WTC11 (cell line): ENCODE measurements at regions not wholly inside any gene's neighbourhood (a gene's known extent, or its start where the extent isn't known, plus 50 kb on each side); places are given as distances from the start of the nearest gene placed in this dataset.

ENCODE experiments used
- ATAC-seq: fragments of 200-7000 bp; cut with Tn5 transposase; 2 replicates; pipeline ENCODE4 v1.10.0; 2021; ENCODE audit warnings: mild to moderate bottlenecking, moderate library complexity
- CTCF ChIA-PET: fragments of 300-600 bp; sonication (Branson Sonifier 250); formaldehyde crosslinking; loops from one replicate; lab custom pipeline; 2021; ENCODE audit warnings: antibody characterized with exemption; lab: Charles Lee
- POLR2A ChIA-PET: fragments of 350-600 bp; sonication (Branson Sonifier 250); formaldehyde crosslinking; loops from one replicate; lab custom pipeline; 2021; ENCODE audit warnings: antibody characterized with exemption; lab: Charles Lee
- DNase-seq: peaks from one replicate; pipeline ENCODE4 v3.0.0; 2021; ENCODE audit warnings: low spot score
- H3K27ac Mint-ChIP-seq: 2 replicates; pipeline ENCODE4 v1.8.0; 2021; ENCODE audit warnings: mixed read lengths
- H3K27me3 Mint-ChIP-seq: 2 replicates; pipeline ENCODE4 v1.8.0; 2021; ENCODE audit warnings: low read depth, mild to moderate bottlenecking, moderate library complexity, mixed read lengths
- H3K36me3 Mint-ChIP-seq: 2 replicates; pipeline ENCODE4 v1.8.0; 2021; ENCODE audit warnings: mixed read lengths
- H3K4me1 Mint-ChIP-seq: 2 replicates; pipeline ENCODE4 v1.8.0; 2022; ENCODE audit warnings: mixed read lengths
- H3K4me3 Mint-ChIP-seq: 2 replicates; pipeline ENCODE4 v1.8.0; 2021; ENCODE audit warnings: mild to moderate bottlenecking, moderate library complexity, mixed read lengths
- H3K9me3 Mint-ChIP-seq: 2 replicates; pipeline ENCODE4 v1.8.0; 2021; ENCODE audit warnings: mixed read lengths
- AR ChIP-seq: fragments of 250-450 bp; sonication (Bioruptor Pico); IDR thresholded peaks from 2 replicates; pipeline ENCODE4 v1.9.0; 2021; ENCODE audit warnings: mild to moderate bottlenecking
- ATF6 ChIP-seq: sonication (generic); formaldehyde crosslinking; IDR thresholded peaks from 2 replicates; pipeline ENCODE4 v1.8.1; 2023; ENCODE audit warnings: mild to moderate bottlenecking, missing genetic modification reagents
- ESRRA ChIP-seq: sonication (generic); formaldehyde crosslinking; IDR thresholded peaks from 2 replicates; pipeline ENCODE4 v1.8.1; 2022; ENCODE audit warnings: mild to moderate bottlenecking, missing genetic modification reagents, borderline replicate concordance
- FOXJ3 ChIP-seq: sonication (generic); formaldehyde crosslinking; IDR thresholded peaks from 2 replicates; pipeline ENCODE4 v1.9.0; 2021; ENCODE audit warnings: missing genetic modification reagents, mild to moderate bottlenecking, borderline replicate concordance
- FOXP1 ChIP-seq: sonication (generic); formaldehyde crosslinking; IDR thresholded peaks from 2 replicates; pipeline ENCODE4 v1.8.0; 2022; ENCODE audit warnings: missing genetic modification reagents, mild to moderate bottlenecking, moderate library complexity, borderline replicate concordance
- HMGXB4 ChIP-seq: sonication (generic); formaldehyde crosslinking; IDR thresholded peaks from 2 replicates; pipeline ENCODE4 v1.8.1; 2023; ENCODE audit warnings: mild to moderate bottlenecking, moderate library complexity, missing genetic modification reagents
- IRF1 ChIP-seq: sonication (generic); formaldehyde crosslinking; IDR thresholded peaks from 2 replicates; pipeline ENCODE4 v1.8.0; 2023; ENCODE audit warnings: missing genetic modification reagents
- KAT7 ChIP-seq: sonication (generic); formaldehyde crosslinking; IDR thresholded peaks from 2 replicates; pipeline ENCODE4 v1.8.1; 2023; ENCODE audit warnings: missing genetic modification reagents, mild to moderate bottlenecking, borderline replicate concordance
- MAX ChIP-seq: sonication (generic); formaldehyde crosslinking; IDR thresholded peaks from 2 replicates; pipeline ENCODE4 v1.8.0; 2022; ENCODE audit warnings: mild to moderate bottlenecking, missing genetic modification reagents
- NFATC4 ChIP-seq: fragments of 250-450 bp; sonication (Bioruptor Pico); IDR thresholded peaks from 2 replicates; pipeline ENCODE4 v1.9.0; 2021; ENCODE audit warnings: mild to moderate bottlenecking
- NR3C1 ChIP-seq: sonication (generic); formaldehyde crosslinking; conservative IDR thresholded peaks from 2 replicates; pipeline ENCODE4 v1.8.1; 2023; ENCODE audit warnings: low read depth, mild to moderate bottlenecking, missing genetic modification reagents
- USF2 ChIP-seq: sonication (generic); formaldehyde crosslinking; IDR thresholded peaks from 2 replicates; pipeline ENCODE4 v1.8.1; 2023; ENCODE audit warnings: mild to moderate bottlenecking, missing genetic modification reagents, moderate library complexity
- ZNF416 ChIP-seq: fragments of 250-450 bp; sonication (Bioruptor Pico); IDR thresholded peaks from 2 replicates; pipeline ENCODE4 v1.9.0; 2021; ENCODE audit warnings: mild to moderate bottlenecking, inconsistent platforms
- ZNF423 ChIP-seq: fragments of 250-450 bp; sonication (Bioruptor Pico); IDR thresholded peaks from 2 replicates; pipeline ENCODE4 v2.1.2; 2022; ENCODE audit warnings: mild to moderate bottlenecking, moderate library complexity
- ZNF425 ChIP-seq: fragments of 250-450 bp; sonication (Bioruptor Pico); conservative IDR thresholded peaks from 2 replicates; pipeline ENCODE4 v1.9.0; 2021; ENCODE audit warnings: mild to moderate bottlenecking
- ZNF671 ChIP-seq: fragments of 250-450 bp; sonication (Bioruptor Pico); IDR thresholded peaks from 2 replicates; pipeline ENCODE4 v1.8.0; 2021; ENCODE audit warnings: mild to moderate bottlenecking

GRCh38 chr3:159249472-159250174 is 447.8 kb downstream of the MFSD1 start:
- CTCF ChIA-PET: no interaction called here
- Mint-ChIP-seq H3K9me3 (no peaks in the 10 kb centered on the region), H3K27me3 (no peaks in the 10 kb centered on the region), H3K27ac (no peak overlapping the region), H3K4me1 (no peaks in the 10 kb centered on the region), H3K36me3 (no peaks in the 10 kb centered on the region), H3K4me3 (no peak overlapping the region)
- DNase-seq (no peak), ATAC-seq (no peak)
- POLR2A ChIA-PET: no interaction called here
- TF ChIP-seq ZNF671 (no peak), ZNF423 (CRISPR knock-in tag) (no peak), NR3C1 (CRISPR knock-in tag) (no peak), AR (CRISPR knock-in tag) (no peak), IRF1 (CRISPR knock-in tag) (no peak), KAT7 (CRISPR knock-in tag) (no peak), HMGXB4 (no peak), ATF6 (CRISPR knock-in tag) (no peak), USF2 (CRISPR knock-in tag) (no peak), ZNF416 (CRISPR knock-in tag) (no peak), ZNF425 (CRISPR knock-in tag) (no peak), FOXP1 (CRISPR knock-in tag) (no peak), FOXJ3 (no peak), MAX (CRISPR knock-in tag) (no peak), NFATC4 (CRISPR knock-in tag) (no peak), ESRRA (CRISPR knock-in tag) (no peak)
